Fibroblast of skin of back (primary cell): ENCODE measurements at regions not wholly inside any gene's neighbourhood (a gene's known extent, or its start where the extent isn't known, plus 50 kb on each side); places are given as distances from the start of the nearest gene placed in this dataset.

Experiments used
- DNase-seq: peaks from one replicate; pipeline ENCODE4 v3.0.0-alpha.2; 2013

DNA sequence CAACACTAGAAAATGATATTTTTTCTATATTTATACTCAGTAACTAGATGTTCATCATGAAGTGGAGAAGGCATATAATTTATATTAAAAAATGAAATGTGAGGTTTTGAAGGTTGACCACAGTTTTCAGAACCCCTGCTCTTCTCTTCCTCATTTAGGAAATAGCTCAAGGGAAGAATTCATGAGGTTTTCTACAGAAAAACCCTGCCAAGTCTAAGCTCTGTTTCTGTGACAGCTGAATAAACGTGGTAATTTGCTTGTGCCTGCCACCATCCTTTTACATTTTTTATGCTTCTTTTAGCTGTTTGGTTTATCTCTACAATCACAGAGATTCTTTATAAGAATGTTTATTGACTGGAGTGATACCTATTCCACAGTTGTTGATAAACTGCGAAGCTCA is 630.3 kb upstream of the POT1 start:
- DNase-seq: no peak

DNA sequence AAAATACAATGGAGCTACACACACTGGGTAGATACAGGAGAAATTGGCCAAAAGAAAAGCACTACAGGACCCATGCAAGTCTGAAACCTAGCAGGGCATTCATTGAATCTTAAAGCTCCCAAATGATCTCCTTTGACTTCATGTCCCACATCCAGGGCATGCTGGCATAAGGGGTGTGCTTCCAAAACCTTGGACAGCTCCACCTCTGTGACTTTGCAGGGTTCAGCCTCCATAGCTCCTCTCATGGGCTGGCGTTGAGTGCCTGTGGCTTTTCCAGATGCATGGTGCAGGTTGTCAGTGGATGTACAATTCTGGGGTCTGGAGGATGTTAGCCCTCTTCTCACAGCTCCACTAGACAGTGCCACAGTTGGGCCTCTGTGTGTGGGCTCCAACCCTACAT is 626.3 kb upstream of the POT1 start:
- no peak for DNase-seq

DNA sequence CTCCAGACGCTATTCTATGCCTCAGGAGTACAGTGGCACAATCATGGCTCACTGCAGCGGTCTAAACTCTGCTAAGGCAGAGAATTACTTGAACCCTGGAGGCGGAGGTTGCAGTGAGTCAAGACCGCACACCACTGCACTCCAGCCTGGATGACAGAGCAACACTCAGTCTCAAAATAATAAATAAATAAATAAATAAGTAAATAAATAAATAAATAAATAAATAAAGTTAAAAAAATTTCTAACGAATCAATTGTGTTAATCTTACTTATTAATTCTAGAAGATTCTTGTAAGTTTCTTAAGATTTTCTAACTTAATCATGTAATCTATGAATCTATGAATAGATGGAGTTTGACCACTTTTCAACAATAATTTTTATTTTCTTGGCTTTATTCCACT is 621.4 kb upstream of the POT1 start:
- no peak for DNase-seq

DNA sequence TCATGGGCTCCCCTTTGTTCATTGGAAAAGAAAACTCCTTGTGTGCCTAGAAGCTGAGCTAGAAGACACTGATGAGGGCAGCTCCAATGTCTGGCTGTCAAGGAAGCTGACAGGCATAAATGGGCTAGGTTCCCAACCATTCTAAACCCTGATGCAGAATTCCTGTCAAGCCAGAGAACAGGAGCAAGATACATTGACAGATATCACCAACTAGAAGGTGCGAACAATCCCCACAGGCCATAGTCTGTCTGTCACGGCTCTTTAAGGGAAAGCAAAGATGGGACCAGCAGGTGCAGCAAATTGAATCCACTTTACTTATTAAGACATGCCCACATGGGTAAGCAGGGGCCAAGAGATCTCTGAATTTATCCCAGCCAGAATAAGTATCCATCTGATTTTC is 617.9 kb upstream of the POT1 start:
- DNase-seq: no peak

DNA sequence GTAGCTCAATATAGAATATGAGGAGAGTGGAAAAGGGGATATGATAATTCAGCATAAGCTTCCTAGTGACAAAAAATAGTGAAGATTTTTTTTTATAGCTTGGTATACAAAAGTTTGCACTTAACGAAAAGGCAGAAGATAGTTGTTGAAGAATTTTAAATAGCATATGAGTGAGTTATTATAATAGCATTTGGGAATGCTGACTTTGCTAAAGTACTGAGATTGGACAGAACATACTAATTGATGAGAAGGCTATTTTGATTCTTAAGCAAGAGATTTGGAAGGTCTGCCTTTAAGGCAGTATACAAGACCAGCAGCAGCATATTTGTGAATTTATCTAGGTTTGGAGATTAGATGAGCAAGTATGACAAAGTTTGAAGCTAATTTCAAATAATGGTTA is 600.9 kb upstream of the POT1 start:
- DNase-seq: no peak

DNA sequence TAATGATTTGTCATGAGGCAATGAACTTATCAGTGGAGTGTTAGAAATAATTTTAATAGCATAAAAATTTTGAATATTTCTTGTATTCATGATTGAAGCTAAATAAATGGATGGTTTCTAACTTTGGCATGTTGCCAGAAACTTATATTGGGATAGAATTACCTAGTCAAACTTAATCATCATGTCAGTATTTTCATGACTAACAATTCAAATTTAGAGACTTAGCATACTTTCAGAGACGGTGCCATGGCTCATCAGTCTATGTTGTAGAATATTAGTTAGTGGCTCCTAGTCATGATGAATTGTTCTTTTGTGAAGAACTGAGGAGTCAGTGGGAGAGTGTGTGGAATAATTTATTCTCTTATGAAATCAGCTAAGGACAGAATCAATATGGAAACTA is 599.6 kb upstream of the POT1 start:
- no peak for DNase-seq

DNA sequence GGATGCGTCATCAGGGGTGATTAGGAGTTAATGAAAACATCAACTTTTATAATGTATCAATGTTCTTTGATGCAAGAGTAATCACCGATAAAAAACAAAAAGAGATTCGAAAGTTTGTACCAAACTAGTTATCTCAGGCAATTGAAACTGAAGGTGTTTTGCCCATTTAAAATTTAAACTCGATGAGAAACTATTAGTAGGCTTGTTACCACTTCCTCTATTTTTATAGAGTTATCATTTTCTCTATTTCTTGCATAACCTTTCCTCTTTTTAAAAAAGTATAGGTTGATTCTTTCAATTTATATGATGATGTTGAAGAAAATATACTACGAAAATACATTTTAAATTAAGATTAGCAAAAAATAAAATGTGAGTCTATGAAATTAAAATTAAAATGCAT is 597.3 kb upstream of the POT1 start:
- no peak for DNase-seq

DNA sequence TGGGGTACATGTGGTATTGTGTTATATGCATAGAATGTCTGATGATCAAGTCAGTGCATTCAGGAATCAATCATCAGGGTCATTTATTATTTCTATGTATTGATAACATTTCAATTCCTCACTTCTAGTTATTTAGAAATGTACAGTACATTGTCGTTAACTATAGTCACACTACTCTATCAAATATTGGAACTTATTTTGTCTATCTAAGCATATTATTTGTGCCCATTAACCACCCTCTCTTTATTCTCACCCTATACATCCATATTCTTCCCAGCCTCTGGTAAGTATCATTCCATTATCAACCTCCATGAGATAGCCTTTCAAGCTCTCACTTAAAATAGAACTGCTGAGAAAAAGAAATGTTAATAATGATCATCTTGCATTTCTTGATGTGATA is 596.5 kb upstream of the POT1 start:
- no peak for DNase-seq

DNA sequence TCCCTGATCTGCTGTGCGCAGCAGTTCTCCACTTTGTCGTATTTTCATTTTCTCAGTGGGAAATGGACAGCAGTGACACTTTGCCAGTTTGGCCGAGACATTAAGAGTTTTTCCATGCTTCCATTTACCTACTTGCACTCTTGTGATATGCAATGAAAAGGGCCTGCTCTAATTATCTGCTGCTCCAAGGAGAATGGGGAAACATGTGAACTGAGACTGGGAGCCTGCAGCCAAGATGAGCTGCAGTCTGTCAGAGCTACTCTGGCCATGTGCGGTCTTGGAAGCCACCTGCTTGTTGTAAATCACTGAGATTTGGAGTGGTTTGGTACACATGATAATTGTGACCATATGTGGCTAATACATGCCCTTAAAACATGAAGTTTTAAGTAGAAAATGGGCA is 586.6 kb upstream of the POT1 start:
- DNase-seq: no peak

DNA sequence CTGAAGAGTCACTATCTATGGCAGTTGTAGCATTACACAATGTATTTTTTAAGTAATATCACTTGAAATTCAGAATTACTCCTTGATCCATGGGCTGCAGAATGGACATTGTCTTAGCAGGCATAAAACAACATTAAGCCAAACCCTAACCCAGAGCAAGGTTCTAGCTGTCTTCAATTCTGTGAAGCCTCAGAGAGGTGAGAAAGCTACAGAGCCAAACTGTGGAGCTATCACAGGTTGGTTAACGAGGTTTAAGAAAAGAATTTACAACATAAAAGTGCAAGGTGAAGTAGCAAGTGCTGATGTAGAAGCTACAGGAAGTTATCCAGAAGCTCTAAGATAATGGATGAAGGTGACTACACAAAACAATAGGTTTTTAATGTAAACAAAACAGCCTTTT is 582.7 kb upstream of the POT1 start:
- no peak for DNase-seq

DNA sequence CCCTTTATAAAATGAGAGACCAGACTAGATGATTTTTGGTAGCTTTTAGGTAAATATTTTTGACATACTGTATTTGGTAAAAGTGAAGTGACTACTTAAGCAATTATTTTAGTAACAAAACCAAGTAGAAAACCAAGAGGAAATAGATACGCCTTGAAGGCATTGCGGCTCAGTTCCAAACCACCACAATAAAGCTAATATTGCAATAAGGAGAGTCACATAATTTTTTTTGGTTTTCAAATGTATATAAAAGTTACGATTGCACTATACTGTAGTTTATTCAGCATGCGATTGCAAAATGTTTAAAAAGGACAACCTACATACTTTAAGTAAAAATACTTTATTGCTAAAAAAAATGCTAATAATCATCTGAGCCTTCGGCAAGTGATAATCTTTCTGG is 581.7 kb upstream of the POT1 start:
- no peak for DNase-seq

DNA sequence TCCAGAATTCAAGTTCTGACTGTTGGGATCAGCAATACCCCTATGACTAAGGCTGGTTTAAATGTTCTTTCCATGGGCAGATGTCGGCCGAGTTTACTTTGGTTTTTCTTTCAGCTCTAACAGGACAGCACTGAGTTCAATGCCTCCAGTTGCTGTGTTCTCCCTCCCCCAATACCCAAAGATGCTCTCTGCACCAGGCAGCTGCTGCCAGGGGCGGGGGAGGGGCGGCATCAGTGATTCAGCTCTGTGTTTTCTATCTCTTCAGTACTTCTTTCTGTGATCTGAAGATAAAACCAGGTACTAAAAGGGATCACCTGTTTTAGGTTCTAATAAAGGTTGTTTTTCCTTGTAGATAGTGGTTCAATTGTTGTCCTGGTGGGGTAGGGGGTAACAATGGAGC is 576.7 kb upstream of the POT1 start:
- DNase-seq: no peak

DNA sequence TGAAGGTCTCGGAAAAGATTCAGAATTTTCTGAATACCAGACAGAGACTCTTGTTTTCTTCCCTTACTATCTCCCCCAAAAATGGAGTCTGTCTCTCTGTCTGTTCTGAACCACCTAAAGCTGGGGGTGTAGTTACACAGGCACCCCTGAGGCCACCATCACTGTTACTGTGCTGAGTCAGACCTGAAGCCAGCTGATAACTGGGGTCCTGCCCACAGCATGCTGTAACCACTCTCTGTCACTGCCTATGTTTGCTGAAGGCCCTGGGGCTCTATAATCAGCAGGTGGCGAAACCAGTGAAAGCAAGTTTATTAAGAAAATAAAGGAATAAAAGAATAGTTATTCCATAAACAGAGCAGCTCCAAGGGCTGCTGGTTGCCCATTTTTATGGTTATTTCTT is 575.2 kb upstream of the POT1 start:
- DNase-seq: no peak

DNA sequence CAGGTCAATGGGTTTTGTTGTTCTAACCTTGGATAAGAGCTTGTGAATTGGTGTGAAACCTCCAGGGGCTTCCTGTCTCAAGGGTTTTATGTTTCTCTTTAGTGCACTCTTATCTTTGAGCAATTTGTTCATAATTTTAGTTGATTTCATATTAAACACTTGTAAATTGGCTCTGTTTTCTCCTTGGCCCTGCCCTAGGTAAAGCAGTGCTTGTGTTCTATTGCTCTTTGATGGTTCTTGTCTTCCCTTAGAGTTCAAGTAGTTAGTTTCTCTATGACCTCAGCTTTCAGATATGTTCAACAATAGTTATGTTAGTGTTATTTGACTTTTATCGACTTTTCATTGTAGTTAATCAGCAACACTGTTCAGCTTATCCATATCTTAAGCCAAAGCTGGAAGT is 566.4 kb upstream of the POT1 start:
- DNase-seq: no peak

DNA sequence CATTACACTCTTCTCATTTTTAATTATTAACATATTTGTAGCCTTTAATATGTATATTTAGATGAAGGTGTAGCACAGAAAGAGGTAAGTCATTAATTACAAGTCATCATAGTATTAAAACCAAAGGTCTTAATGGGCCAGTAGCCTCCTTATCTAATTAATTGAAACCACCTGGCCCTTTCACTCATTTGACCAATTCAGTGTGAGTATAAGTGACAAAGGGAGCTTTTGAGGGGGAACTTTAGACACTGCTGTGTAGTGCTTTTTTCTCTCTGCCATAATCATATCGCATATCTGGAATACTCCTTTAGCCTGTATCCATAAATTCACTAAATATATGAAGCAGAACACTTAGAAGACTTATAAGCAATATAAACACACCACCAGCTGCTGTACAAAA is 562.9 kb upstream of the POT1 start:
- no peak for DNase-seq

DNA sequence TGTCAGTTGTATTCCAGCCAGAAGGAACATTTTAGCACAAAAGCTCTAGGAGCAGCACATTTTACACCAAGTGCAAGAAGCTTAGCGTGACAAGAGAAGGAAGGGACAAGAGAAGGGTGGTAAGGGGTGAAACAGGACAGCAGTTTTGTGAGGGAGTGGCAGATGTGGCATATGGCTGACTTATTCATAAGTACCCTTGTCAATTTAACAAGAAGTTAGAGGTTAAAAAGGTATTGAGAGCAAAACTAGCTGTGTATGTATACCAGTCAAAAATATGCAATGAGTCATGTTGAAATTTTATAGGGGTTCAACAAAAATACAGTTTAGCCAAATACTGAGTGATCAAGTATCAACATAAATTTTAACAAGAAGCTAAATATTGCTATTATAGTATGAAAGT is 561.5 kb upstream of the POT1 start:
- no peak for DNase-seq

DNA sequence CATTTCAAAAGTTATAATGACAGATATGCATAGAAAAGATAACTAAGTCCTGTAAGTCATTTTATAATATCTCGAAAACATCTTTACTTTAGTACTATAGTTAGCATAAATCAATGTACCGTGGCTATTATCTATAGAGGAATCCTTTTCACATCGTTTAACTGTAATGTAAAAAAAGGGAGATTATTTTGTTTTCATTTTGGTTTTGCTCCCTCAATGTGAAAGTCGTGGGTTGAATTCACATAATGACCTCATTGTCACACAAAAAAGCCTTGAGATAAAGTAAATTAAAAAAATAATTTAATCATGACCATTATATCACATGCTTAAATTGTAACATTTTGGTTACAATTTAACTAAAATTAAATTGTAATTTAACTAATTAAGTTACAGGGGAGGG is 560.5 kb upstream of the POT1 start:
- DNase-seq: no peak

DNA sequence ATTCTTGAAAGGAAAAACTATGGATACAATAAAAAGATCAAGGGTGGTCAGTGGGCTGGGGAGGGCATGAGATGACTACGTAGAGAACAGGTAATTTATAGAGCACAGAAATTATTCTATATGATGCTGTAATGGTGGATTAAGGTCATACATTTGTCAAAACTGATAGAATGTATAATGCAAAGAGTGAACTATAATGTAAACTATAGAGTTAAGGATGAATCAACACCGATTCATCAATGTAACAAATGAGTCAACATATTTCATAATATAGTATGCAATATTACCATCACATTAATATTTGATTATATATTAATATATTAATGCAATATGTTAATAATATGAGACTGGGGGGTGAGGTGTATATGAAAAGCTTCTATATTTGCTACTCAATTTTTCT is 555.6 kb upstream of the POT1 start:
- DNase-seq: no peak

DNA sequence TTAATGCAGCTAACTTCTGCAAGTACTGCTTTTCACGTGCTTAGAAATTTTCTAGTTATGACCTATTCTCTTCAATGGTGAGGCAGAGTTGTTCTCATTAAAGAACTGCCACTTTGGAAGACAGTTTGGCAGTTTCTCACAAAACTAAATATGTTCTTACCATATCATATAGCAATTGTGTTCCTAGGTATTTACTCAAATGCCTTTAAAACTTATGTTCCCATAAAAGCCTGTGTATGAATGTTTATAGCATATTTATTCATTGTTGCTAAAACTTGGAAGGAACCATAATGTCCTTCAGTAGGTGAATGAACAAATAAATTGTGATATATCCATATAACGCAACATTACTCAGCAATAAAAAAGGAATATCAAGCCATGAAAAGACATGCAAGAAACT is 555.1 kb upstream of the POT1 start:
- no peak for DNase-seq

DNA sequence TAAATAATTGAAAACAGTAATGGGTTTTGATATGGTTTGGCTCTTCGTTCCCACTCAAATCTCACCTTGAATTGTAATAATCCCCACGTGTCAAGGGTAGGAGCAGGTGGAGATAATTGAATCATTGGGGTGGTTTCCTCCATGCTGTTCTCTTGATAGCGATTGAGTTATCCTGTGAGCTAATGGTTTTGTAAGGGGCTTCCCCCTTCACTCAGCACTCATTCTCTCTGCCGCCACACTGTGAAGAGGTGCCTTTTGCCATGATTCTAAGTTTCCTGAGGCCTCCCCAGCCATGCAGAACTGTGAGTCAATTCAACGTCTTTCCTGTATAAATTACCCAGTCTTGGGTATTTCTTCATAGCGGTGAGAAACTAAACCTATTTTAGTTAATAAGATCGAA is 551.7 kb upstream of the POT1 start:
- DNase-seq: no peak

DNA sequence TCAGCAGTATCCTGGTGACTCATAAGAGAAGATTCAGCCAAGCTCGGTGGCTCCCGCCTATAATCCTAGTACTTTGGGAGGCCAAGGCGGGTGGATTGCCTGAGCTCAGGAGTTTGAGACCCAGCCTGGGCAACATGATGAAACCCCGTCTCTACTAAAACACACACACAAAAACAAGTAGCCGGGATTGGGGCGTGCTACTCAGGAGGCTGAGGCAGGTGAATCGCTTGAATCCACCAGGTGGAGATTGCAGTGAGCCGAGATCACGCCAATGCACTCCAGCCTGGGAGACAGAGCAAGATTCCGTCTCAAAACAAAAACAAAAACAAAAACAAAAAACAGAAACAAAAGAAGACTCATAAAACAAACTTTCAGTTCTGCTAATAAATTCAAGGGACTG is 551.1 kb upstream of the POT1 start:
- DNase-seq: no peak

DNA sequence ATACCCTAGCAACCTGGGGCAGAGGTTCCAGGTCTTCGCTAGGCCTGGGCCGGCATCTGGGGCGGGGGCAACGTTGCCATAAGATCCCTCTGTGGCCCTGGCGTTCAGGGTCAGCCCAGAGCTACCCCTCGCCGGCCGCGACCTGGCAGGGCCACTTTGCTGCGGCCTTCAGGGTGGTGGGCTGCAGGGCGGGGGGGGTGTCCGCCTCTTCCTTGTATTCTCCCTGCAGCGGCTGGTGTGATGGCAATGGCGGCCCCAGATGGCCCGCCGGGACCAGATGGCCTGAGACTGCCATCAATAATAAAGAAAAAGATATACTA is 539.2 kb upstream of the POT1 start:
- DNase-seq: no peak

DNA sequence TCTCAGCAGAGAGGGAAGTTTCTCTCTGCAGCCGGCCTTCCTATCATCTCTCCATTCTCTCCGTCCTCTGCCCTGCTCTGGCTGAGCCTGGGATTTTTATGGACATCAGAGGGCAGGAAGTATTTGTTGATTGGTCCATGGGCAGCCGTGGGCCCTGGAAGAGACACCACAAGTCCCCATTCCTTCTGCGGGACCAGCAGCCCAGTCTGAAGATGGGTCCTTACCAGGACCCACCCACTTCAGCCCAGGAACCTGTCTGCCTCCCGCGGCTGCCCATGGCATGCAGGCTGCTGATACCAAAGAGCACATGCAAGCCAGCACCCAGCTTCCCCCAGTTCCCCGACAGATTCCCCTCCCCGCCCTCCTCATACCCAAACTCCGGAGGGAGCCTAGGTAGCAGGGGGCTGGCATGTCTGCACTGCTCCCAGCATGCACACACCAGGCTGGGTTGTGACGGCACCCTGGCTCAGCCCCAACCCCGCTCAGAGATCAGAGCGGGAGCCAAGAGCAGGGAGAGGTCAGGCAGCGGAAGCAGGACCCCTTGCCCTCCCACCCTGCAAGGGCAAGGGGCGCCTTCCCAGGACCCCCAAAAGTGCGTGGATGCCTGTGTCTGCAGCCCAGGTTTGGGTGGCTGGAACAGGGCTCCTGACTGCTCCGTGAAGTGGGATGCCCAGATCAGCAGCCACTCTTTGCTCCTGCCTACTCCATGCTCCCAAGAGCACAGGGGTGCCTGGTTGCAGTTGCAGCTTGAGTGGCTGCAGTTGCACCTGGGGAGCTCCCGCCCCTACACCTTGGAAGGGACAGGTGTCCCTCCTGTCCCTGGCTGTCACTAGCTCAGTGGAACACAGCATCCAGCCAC is 538.6 kb upstream of the POT1 start:
- no peak for DNase-seq

DNA sequence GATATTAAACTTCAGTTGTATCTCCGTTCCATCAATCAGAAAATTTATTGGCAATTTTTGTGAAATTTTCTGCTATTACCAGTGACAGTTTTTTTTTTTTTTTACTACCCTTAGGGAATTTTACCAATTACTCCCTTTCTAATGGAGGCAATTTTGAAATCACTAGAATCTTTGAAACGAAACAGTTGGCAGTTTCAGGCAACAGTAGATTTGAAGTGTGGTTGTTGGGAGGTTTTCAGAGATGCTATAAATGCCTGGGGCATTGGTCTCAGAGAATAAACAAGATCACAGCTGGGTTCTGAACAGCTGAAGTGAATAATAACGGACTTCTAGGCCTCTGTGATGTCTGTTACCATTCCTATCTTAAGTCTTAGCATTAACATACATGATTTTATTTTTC is 535.9 kb upstream of the POT1 start:
- DNase-seq: no peak

DNA sequence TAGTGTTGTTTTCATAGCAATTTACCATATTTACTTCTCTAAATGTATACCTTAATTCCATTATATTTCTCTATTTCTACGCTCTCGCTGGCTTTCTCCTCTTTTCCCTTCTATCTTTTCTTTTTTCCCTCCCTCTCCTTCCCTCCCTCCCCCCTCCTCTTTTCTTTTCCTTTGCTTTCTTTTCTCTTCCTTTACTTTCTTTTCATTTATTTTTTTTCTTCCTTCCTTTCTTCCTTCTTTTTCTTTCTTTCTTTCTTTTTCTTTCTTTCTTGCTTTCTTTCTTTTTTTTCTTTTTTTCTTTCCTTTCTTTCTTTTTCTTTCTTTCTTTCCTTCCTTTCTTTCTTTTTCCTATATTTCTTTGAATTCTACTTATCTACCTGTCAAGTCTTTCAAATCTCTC is 533.0 kb upstream of the POT1 start:
- no peak for DNase-seq

DNA sequence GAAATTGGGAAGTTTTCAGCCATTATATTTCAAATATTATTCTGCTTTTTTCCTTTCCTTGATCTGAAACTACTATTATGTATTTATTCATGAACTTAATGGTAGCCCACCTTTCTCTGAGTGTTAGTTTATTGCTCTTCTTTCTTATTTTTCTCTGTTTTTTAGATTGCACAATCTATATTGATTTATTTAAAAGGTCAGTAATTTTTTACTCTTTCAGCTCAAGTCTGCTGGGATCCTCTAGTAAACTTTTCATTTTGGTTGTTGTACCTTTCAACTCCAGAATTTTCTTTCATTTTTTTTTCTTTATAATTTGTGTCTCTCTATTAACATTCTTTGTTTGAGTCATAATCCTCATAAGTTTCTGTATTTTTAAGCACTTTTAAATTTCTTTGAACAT is 529.4 kb upstream of the POT1 start:
- DNase-seq: no peak
